PC-3 (cell line): ENCODE measurements at regions not wholly inside any gene's neighbourhood (a gene's known extent, or its start where the extent isn't known, plus 50 kb on each side); places are given as distances from the start of the nearest gene placed in this dataset.
"Not testable (repeated sequence)": the region's sequence is repeated elsewhere in the genome, so short reads cannot be mapped to it uniquely, and the experiment has no call there.

ENCODE experiments used
- ATAC-seq: fragments of 200-7000 bp; cut with Tn5 transposase; 2 replicates; pipeline ENCODE4 v1.9.1; 2020; ENCODE audit warnings: mild to moderate bottlenecking, moderate library complexity
- BruUV-seq: library from RNA; stranded (reverse); fragments of 400-500 nt; replicated peaks from 2 replicates; lab custom pipeline; 2021; lab: Mats Ljungman, UMichigan
- CTCF ChIA-PET: fragments of 300-600 bp; sonication (Branson Sonifier 250); formaldehyde crosslinking; loops from one replicate; lab custom pipeline; 2022; ENCODE audit warnings: antibody characterized with exemption; lab: Charles Lee
- POLR2A ChIA-PET: fragments of 300-600 bp; sonication (Branson Sonifier 250); formaldehyde crosslinking; loops from one replicate; lab custom pipeline; 2022; ENCODE audit warnings: antibody characterized with exemption; ENCODE audit not compliant: unreplicated experiment; lab: Charles Lee
- DNase-seq: peaks from one replicate; pipeline ENCODE4 v3.0.0-alpha.2; 2015
- H2AFZ ChIP-seq: fragments of 300-600 bp; sonication (generic); 2 replicates; pipeline ENCODE4 v1.6.0; 2016; ENCODE audit warnings: antibody characterized with exemption, low read length
- H3F3A ChIP-seq: fragments of 300-600 bp; sonication (generic); one replicate; pipeline ENCODE4 v1.6.0; 2017; ENCODE audit warnings: antibody characterized with exemption, low read length, control low read depth, mild to moderate bottlenecking; ENCODE audit not compliant: unreplicated experiment
- H3K27ac ChIP-seq: fragments of 300-600 bp; sonication (generic); 2 replicates; pipeline ENCODE4 v1.5.1; 2016; ENCODE audit warnings: mild to moderate bottlenecking, low read length
- H3K27me3 ChIP-seq: fragments of 300-600 bp; sonication (generic); 2 replicates; pipeline ENCODE4 v1.6.1; 2016; ENCODE audit warnings: low read length, mixed read lengths
- H3K36me3 ChIP-seq: fragments of 300-600 bp; sonication (generic); 2 replicates; pipeline ENCODE4 v1.6.1; 2016; ENCODE audit warnings: low read depth, mixed run types, low read length, mixed read lengths
- H3K4me1 ChIP-seq: fragments of 300-600 bp; sonication (generic); 2 replicates; pipeline ENCODE4 v1.5.1; 2016; ENCODE audit warnings: low read length; ENCODE audit not compliant: insufficient read depth
- H3K4me2 ChIP-seq: fragments of 300-600 bp; sonication (generic); 2 replicates; pipeline ENCODE4 v1.6.0; 2016; ENCODE audit warnings: low read length
- H3K4me3 ChIP-seq: fragments of 300-600 bp; sonication (generic); 2 replicates; pipeline ENCODE4 v1.5.1; 2016; ENCODE audit warnings: mild to moderate bottlenecking, low read length, mixed read lengths
- H3K79me2 ChIP-seq: fragments of 300-600 bp; sonication (generic); 2 replicates; pipeline ENCODE4 v1.6.1; 2017; ENCODE audit warnings: low read length, mixed read lengths
- H3K9ac ChIP-seq: fragments of 300-600 bp; sonication (generic); 2 replicates; pipeline ENCODE4 v1.6.0; 2016; ENCODE audit warnings: mild to moderate bottlenecking, low read length
- H3K9me2 ChIP-seq: fragments of 300-600 bp; sonication (generic); replicated peaks from 2 replicates; pipeline ENCODE4 v1.6.1; 2016; ENCODE audit warnings: mixed run types, low read length, mixed read lengths
- H3K9me3 ChIP-seq: fragments of 300-600 bp; sonication (generic); 2 replicates; pipeline ENCODE4 v1.6.1; 2016; ENCODE audit warnings: low read length, mixed read lengths
- H4K20me1 ChIP-seq: fragments of 300-600 bp; sonication (generic); 2 replicates; pipeline ENCODE4 v1.6.1; 2016; ENCODE audit warnings: low read length, mixed read lengths
- CTCF ChIP-seq: fragments of 300-600 bp; sonication (generic); conservative IDR thresholded peaks from 2 replicates; pipeline ENCODE4 v1.5.1; 2017; ENCODE audit warnings: antibody characterized with exemption, low read depth, mild to moderate bottlenecking, low read length
- EZH2 ChIP-seq: fragments of 300-600 bp; sonication (generic); IDR thresholded peaks from one replicate; pipeline ENCODE4 v1.6.1; 2017; ENCODE audit warnings: antibody characterized with exemption, mild to moderate bottlenecking, low read length; ENCODE audit not compliant: unreplicated experiment
- EZH2phosphoT487 ChIP-seq: fragments of 300-600 bp; sonication (generic); IDR thresholded peaks from 2 replicates; pipeline ENCODE4 v1.6.1; 2018; ENCODE audit warnings: mild to moderate bottlenecking, antibody characterized with exemption, low read length, borderline replicate concordance
- intact Hi-C: fragments of 100-400 bp; cut with micrococcal nuclease; formaldehyde crosslinking; loops from 2 replicates; pipeline ENCODE4 v1.9.0; 2023

DNA sequence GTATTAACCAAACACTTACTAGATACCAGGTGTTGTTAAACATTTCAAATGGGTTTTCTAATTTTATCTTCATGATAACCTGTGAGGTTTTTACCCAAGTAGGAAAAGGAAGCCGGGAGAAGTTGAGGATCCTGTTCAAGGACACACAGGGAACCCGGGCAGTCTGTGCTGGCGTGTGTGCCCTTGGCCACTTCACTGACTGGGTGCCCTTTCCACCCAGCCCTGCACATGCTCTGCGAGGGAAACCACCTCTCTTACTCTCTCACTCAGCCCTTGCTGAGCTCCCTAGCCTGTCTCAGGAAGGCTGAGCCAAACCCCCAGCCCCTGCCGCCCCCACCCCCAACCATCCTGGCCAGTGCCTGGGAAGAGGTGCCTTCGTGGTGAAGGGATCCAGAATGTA is 51.8 kb downstream of the TEX44 start:
- ChIA-PET CTCF (no interaction called here), POLR2A (no interaction called here)
- DNase-seq (no peak), ATAC-seq (no peak)
- H3K4me2 ChIP-seq = no peak overlapping the region
- no peak overlapping the region for H3K9ac ChIP-seq
- no peak overlapping the region for H3K4me3 ChIP-seq
- H3K9me3 ChIP-seq = no peaks in the 10 kb centered on the region
- H4K20me1 ChIP-seq = no peaks in the 10 kb centered on the region
- no peaks in the 10 kb centered on the region for H3K9me2 ChIP-seq
- no peaks in the 10 kb centered on the region for H3K27me3 ChIP-seq
- BruUV-seq = no TSS peak
- intact Hi-C loops = no loop called here
- H3K4me1 ChIP-seq = peaks cover 17% of the 10 kb centered on the region
- H2AFZ ChIP-seq = no peak overlapping the region
- no peak overlapping the region for H3K27ac ChIP-seq
- TF ChIP-seq EZH2 (no peak), EZH2phosphoT487 (no peak), CTCF (no peak)
- H3K36me3 ChIP-seq = no peaks in the 10 kb centered on the region
- H3K79me2 ChIP-seq = no peaks in the 10 kb centered on the region
- no peaks in the 10 kb centered on the region for H3F3A ChIP-seq

DNA sequence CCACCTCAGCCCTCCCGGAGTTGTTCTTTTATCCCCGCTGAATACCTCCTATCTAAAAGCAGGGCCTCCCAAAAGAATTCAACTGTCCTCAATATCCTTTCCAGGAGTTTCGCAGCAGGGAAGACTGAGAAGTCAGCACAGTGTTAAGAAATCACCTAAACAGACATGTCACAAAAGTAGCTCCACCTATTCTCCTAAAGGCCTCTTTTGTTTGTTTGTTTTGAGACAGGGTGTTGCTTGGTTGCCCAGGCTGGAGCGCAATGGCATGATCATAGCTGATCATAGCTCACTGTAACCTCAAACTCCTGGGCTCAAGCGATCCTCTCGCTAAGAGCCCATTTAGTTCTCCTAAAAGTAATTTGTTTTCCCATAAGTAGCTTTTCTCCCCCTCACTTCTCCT is 53.8 kb downstream of the TEX44 start:
- ChIA-PET CTCF (interaction anchor here (1.2 kb wide), 1 partner anchor 31 kb away, joined by 6 read pairs; no protein-coding TSS in a partner anchor), POLR2A (no interaction called here)
- Histone ChIP-seq H3K9ac (no peak overlapping the region), H3F3A (no peaks in the 10 kb centered on the region), H4K20me1 (no peaks in the 10 kb centered on the region), H3K27ac (no peak overlapping the region), H3K27me3 (no peaks in the 10 kb centered on the region), H3K9me2 (no peaks in the 10 kb centered on the region), H2AFZ (no peak overlapping the region), H3K4me3 (no peak overlapping the region), H3K36me3 (no peaks in the 10 kb centered on the region), H3K9me3 (no peaks in the 10 kb centered on the region), H3K4me2 (no peak overlapping the region), H3K4me1 (peaks cover 17% of the 10 kb centered on the region), H3K79me2 (no peaks in the 10 kb centered on the region)
- intact Hi-C loops = no loop called here
- TF ChIP-seq CTCF (no peak), EZH2 (no peak), EZH2phosphoT487 (no peak)
- ATAC-seq = no peak
- no peak for DNase-seq
- BruUV-seq = no TSS peak

- peak; percentile 100 for ATAC-seq
- no peak overlapping the region for H3K9ac ChIP-seq
- no peak overlapping the region for H3K4me3 ChIP-seq
- POLR2A ChIA-PET = no interaction called here
- peaks cover under 1% of the 10 kb centered on the region; the same call in 1 of the 2 replicates for H3K4me1 ChIP-seq
- H2AFZ ChIP-seq = 0 out of 2 replicates have a peak overlapping the region, but pooled peaks have one; percentile 29
- intact Hi-C loops = loop anchor here (1.0 kb wide), 3 partner anchors 26 to 66 kb away; no protein-coding TSS in a partner anchor
- no peaks in the 10 kb centered on the region for H3F3A ChIP-seq
- H3K27ac ChIP-seq = no peak overlapping the region
- no peaks in the 10 kb centered on the region for H3K79me2 ChIP-seq
- H3K9me2 ChIP-seq = no peaks in the 10 kb centered on the region
- CTCF ChIA-PET = interaction anchor here (1.2 kb wide), 1 partner anchor 26 kb away, joined by 13 read pairs; no protein-coding TSS in a partner anchor
- no peaks in the 10 kb centered on the region for H3K9me3 ChIP-seq
- BruUV-seq = no TSS peak
- peak; percentile 85 for TF ChIP-seq CTCF
- TF ChIP-seq EZH2phosphoT487 = no peak
- DNase-seq = peak; percentile 80
- no peaks in the 10 kb centered on the region for H4K20me1 ChIP-seq
- H3K4me2 ChIP-seq = no peak overlapping the region
- no peaks in the 10 kb centered on the region for H3K27me3 ChIP-seq
- no peaks in the 10 kb centered on the region for H3K36me3 ChIP-seq
These were observed 56.0 kb downstream of the TEX44 start for GRCh38 chr2:231648579-231649174.

DNA sequence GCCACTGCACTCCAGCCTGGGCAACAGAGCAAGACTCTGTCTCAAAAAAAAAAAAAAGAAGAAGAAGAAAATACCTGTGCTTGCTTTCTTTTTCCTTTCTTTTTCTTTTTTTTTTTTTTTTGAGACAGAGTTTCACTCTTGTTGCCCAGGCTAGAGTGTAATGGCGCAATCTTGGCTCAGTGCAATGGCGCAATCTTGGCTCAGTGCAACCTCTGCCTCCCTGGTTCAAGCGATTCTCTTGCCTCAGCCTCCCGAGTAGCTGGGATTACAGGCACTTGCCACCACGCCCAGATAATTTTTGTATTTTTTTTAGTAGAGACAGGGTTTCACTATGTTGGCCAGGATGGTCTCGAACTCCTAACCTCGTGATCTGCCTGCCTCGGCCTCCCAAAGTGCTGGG is 56.8 kb upstream of the PTMA start:
- H3K4me3 ChIP-seq, H3K9me3 ChIP-seq, H3K36me3 ChIP-seq, H3K9me2 ChIP-seq, H2AFZ ChIP-seq, H3F3A ChIP-seq, H3K4me1 ChIP-seq, H4K20me1 ChIP-seq, DNase-seq, POLR2A ChIA-PET, intact Hi-C loops, BruUV-seq, ATAC-seq, H3K9ac ChIP-seq, H3K27me3 ChIP-seq, H3K79me2 ChIP-seq, CTCF ChIA-PET, H3K27ac ChIP-seq, H3K4me2 ChIP-seq: not testable (repeated sequence)
